Astrocyte (in vitro differentiated cells and primary cell): ENCODE measurements at regions not wholly inside any gene's neighbourhood (a gene's known extent, or its start where the extent isn't known, plus 50 kb on each side); places are given as distances from the start of the nearest gene placed in this dataset.

Experiments used
- DNase-seq: peaks from one replicate; pipeline ENCODE4 v3.0.0-alpha.2; 2010; ENCODE audit warnings: low read depth
- FAIRE-seq: peaks from 2 replicates; lab custom pipeline; 2011; peaks lifted over from hg19 to GRCh38; lab: Jason Lieb, UNC
- H2AFZ ChIP-seq: 2 replicates; pipeline ENCODE4 v1.6.0; 2012; ENCODE audit warnings: low read depth, low read length, inconsistent platforms
- H3K27ac ChIP-seq: 2 replicates; pipeline ENCODE4 v1.5.1; 2011; ENCODE audit warnings: low read depth, low read length, inconsistent platforms
- H3K27me3 ChIP-seq: 2 replicates; pipeline ENCODE4 v1.6.0; 2011; ENCODE audit warnings: low read length, inconsistent platforms; ENCODE audit not compliant: insufficient read depth
- H3K36me3 ChIP-seq: 2 replicates; pipeline ENCODE4 v1.5.1; 2011; ENCODE audit warnings: low read length, inconsistent platforms; ENCODE audit not compliant: insufficient read depth
- H3K4me1 ChIP-seq: 2 replicates; pipeline ENCODE4 v1.5.1; 2011; ENCODE audit warnings: low read length, inconsistent platforms; ENCODE audit not compliant: insufficient read depth
- H3K4me2 ChIP-seq: 2 replicates; pipeline ENCODE4 v1.6.0; 2012; ENCODE audit warnings: low read length, inconsistent platforms
- H3K4me3 ChIP-seq: 2 replicates; pipeline ENCODE4 v1.5.1; 2011; ENCODE audit warnings: low read depth, mild to moderate bottlenecking, low read length, inconsistent platforms; ENCODE audit not compliant: insufficient read depth
- H3K79me2 ChIP-seq: 2 replicates; pipeline ENCODE4 v1.6.0; 2012; ENCODE audit warnings: mild to moderate bottlenecking, low read length, inconsistent platforms; ENCODE audit not compliant: insufficient read depth
- H3K9ac ChIP-seq: 2 replicates; pipeline ENCODE4 v1.6.0; 2012; ENCODE audit warnings: mild to moderate bottlenecking, low read length, inconsistent platforms
- H3K9me3 ChIP-seq: 2 replicates; pipeline ENCODE4 v1.5.1; 2012; ENCODE audit warnings: low read depth, mild to moderate bottlenecking, low read length, inconsistent platforms; ENCODE audit not compliant: insufficient read depth
- H4K20me1 ChIP-seq: 2 replicates; pipeline ENCODE4 v1.6.0; 2012; ENCODE audit warnings: low read length, inconsistent platforms; ENCODE audit not compliant: insufficient read depth
- H3K27ac Mint-ChIP-seq: one replicate; pipeline ENCODE4 v1.8.0; 2021; ENCODE audit warnings: mild to moderate bottlenecking, mixed read lengths; ENCODE audit not compliant: unreplicated experiment
- H3K27me3 Mint-ChIP-seq: one replicate; pipeline ENCODE4 v1.8.0; 2021; ENCODE audit warnings: low read depth, mixed read lengths; ENCODE audit not compliant: unreplicated experiment
- H3K36me3 Mint-ChIP-seq: one replicate; pipeline ENCODE4 v1.8.0; 2021; ENCODE audit warnings: low read depth, mixed read lengths; ENCODE audit not compliant: unreplicated experiment
- H3K4me1 Mint-ChIP-seq: one replicate; pipeline ENCODE4 v1.8.0; 2021; ENCODE audit warnings: low read depth, mixed read lengths; ENCODE audit not compliant: unreplicated experiment
- H3K4me3 Mint-ChIP-seq: one replicate; pipeline ENCODE4 v1.8.0; 2021; ENCODE audit warnings: mild to moderate bottlenecking, moderate library complexity, mixed read lengths; ENCODE audit not compliant: unreplicated experiment
- H3K9me3 Mint-ChIP-seq: one replicate; pipeline ENCODE4 v1.8.0; 2021; ENCODE audit warnings: mild to moderate bottlenecking, mixed read lengths; ENCODE audit not compliant: unreplicated experiment
- CTCF ChIP-seq: IDR thresholded peaks from 2 replicates; pipeline ENCODE4 v1.5.1; 2011; ENCODE audit warnings: low read depth, mild to moderate bottlenecking, inconsistent platforms, low read length, moderate library complexity; ENCODE audit not compliant: insufficient read depth
- EZH2 ChIP-seq: IDR thresholded peaks from 2 replicates; pipeline ENCODE4 v1.6.1; 2012; ENCODE audit warnings: mild to moderate bottlenecking, low read length, inconsistent platforms; ENCODE audit not compliant: insufficient read depth

GRCh38 chr1:201633811-201634210 lies 94.9 kb downstream of the NAV1 start:
- no peak overlapping the region for H3K27ac ChIP-seq
- no peak for DNase-seq
- TF ChIP-seq EZH2, result no peak
- no peak for TF ChIP-seq CTCF
- no peak overlapping the region for H2AFZ ChIP-seq
- no peak overlapping the region for H3K4me3 Mint-ChIP-seq
- H3K79me2 ChIP-seq, result peaks cover 31% of the 10 kb centered on the region
- H3K27me3 Mint-ChIP-seq, result no peaks in the 10 kb centered on the region
- H3K4me2 ChIP-seq, result peak overlapping the region; percentile 16
- H3K27ac Mint-ChIP-seq, result no peak overlapping the region
- H3K36me3 ChIP-seq, result peaks cover 25% of the 10 kb centered on the region
- H3K4me1 ChIP-seq, result peaks cover 49% of the 10 kb centered on the region
- no peaks in the 10 kb centered on the region for H3K27me3 ChIP-seq
- no peak overlapping the region for H3K9ac ChIP-seq
- peaks cover 29% of the 10 kb centered on the region for H3K36me3 Mint-ChIP-seq
- no peaks in the 10 kb centered on the region for H3K9me3 ChIP-seq
- peaks cover 31% of the 10 kb centered on the region for H3K4me1 Mint-ChIP-seq
- H4K20me1 ChIP-seq, result peaks cover 14% of the 10 kb centered on the region
- H3K9me3 Mint-ChIP-seq, result no peaks in the 10 kb centered on the region
- H3K4me3 ChIP-seq, result no peak overlapping the region
- FAIRE-seq, result peak; percentile 76

DNA sequence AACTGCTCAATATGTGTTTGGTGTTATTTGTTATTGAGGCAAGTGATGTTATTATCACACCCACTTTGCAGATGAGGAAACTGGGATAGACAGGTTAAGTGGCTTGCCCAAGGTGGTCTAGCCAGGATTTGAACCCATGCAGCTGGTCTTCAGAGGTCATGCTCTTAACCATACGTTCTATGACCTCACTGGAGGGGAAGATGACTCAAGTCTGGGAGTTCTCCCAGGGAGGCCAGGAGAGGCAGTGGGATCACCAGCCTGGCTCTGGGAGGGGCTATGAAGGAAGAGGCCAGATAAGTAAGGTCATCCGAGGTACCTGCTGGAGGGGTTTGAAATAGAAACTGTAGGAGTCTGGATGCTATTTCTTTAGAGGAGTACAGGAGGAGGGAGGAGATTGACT lies 95.3 kb downstream of the NAV1 start:
- Mint-ChIP-seq H3K36me3 (peaks cover 26% of the 10 kb centered on the region), H3K9me3 (no peaks in the 10 kb centered on the region), H3K4me3 (peak overlapping the region; percentile 8), H3K4me1 (peaks cover 31% of the 10 kb centered on the region), H3K27ac (peak overlapping the region; percentile 72), H3K27me3 (no peaks in the 10 kb centered on the region)
- TF ChIP-seq CTCF (no peak), EZH2 (no peak)
- Histone ChIP-seq H3K4me2 (peak overlapping the region; percentile 2), H3K4me1 (peaks cover 49% of the 10 kb centered on the region), H3K9me3 (no peaks in the 10 kb centered on the region), H2AFZ (no peak overlapping the region), H4K20me1 (peaks cover 14% of the 10 kb centered on the region), H3K27me3 (no peaks in the 10 kb centered on the region), H3K4me3 (no peak overlapping the region), H3K36me3 (peaks cover 22% of the 10 kb centered on the region), H3K79me2 (peaks cover 29% of the 10 kb centered on the region), H3K27ac (no peak overlapping the region), H3K9ac (no peak overlapping the region)
- FAIRE-seq (no peak), DNase-seq (peak; percentile 50)

GRCh38 chr1:201636097-201636496 lies 97.2 kb downstream of the NAV1 start:
- Histone ChIP-seq H3K27me3 (no peaks in the 10 kb centered on the region), H3K9ac (peak overlapping the region; percentile 15), H3K27ac (peak overlapping the region; percentile 62), H3K4me1 (peaks cover 44% of the 10 kb centered on the region), H2AFZ (no peak overlapping the region), H4K20me1 (peaks cover 23% of the 10 kb centered on the region), H3K4me2 (peak overlapping the region; percentile 53), H3K36me3 (peaks cover 16% of the 10 kb centered on the region), H3K4me3 (no peak overlapping the region), H3K79me2 (peaks cover 41% of the 10 kb centered on the region), H3K9me3 (no peaks in the 10 kb centered on the region)
- no peak for TF ChIP-seq CTCF
- TF ChIP-seq EZH2, result no peak
- no peaks in the 10 kb centered on the region for H3K9me3 Mint-ChIP-seq
- H3K4me3 Mint-ChIP-seq, result no peak overlapping the region
- H3K27me3 Mint-ChIP-seq, result peaks cover 3% of the 10 kb centered on the region
- peak overlapping the region; percentile 35 for H3K27ac Mint-ChIP-seq
- H3K4me1 Mint-ChIP-seq, result peaks cover 30% of the 10 kb centered on the region
- no peak for FAIRE-seq
- DNase-seq, result no peak
- H3K36me3 Mint-ChIP-seq, result peaks cover 32% of the 10 kb centered on the region
